ENCODE measurements at regions not wholly inside any gene's neighbourhood (a gene's known extent, or its start where the extent isn't known, plus 50 kb on each side); places are given as distances from the start of the nearest gene placed in this dataset.

GRCh38 chr7:84510505-84510904 is 315.9 kb upstream of the SEMA3A start:
- Histone ChIP-seq H3K9ac (ENCODE audit: low read depth in 1 of 2, low read length in 2 of 2) (no peak overlapping the region), H3K27me3 (ENCODE audit: control insufficient read depth in 2 of 2, insufficient read depth in 2 of 2, low read length in 2 of 2) (no peaks in the 10 kb centered on the region), H3K36me3 (ENCODE audit: control insufficient read depth in 2 of 2, insufficient read depth in 2 of 2, low read length in 2 of 2) (no peaks in the 10 kb centered on the region), H3K27ac (ENCODE audit: low read depth in 2 of 2, low read length in 2 of 2) (no peak overlapping the region), H3K9me3 (ENCODE audit: control insufficient read depth in 2 of 2, low read length in 2 of 2) (no peaks in the 10 kb centered on the region), H3K4me1 (ENCODE audit: control insufficient read depth in 2 of 2, insufficient read depth in 2 of 2, low read length in 2 of 2) (no peaks in the 10 kb centered on the region), H3K4me3 (ENCODE audit: low read length in 2 of 2) (no peak overlapping the region)

GRCh38 chr7:84509522-84509921 is 314.9 kb upstream of the SEMA3A start:
- Histone ChIP-seq H3K4me3 (ENCODE audit: low read length in 2 of 2) (no peak overlapping the region), H3K9ac (ENCODE audit: low read depth in 1 of 2, low read length in 2 of 2) (no peak overlapping the region), H3K27me3 (ENCODE audit: control insufficient read depth in 2 of 2, insufficient read depth in 2 of 2, low read length in 2 of 2) (no peaks in the 10 kb centered on the region), H3K4me1 (ENCODE audit: control insufficient read depth in 2 of 2, insufficient read depth in 2 of 2, low read length in 2 of 2) (no peaks in the 10 kb centered on the region), H3K36me3 (ENCODE audit: control insufficient read depth in 2 of 2, insufficient read depth in 2 of 2, low read length in 2 of 2) (no peaks in the 10 kb centered on the region), H3K9me3 (ENCODE audit: control insufficient read depth in 2 of 2, low read length in 2 of 2) (no peaks in the 10 kb centered on the region), H3K27ac (ENCODE audit: low read depth in 2 of 2, low read length in 2 of 2) (no peak overlapping the region)

- Histone ChIP-seq H3K4me1 (ENCODE audit: control insufficient read depth in 2 of 2, insufficient read depth in 2 of 2, low read length in 2 of 2) (no peaks in the 10 kb centered on the region), H3K27ac (ENCODE audit: low read depth in 2 of 2, low read length in 2 of 2) (no peak overlapping the region)
Measured at GRCh38 chr7:84508606-84509005, 314.0 kb upstream of the SEMA3A start.

GRCh38 chr7:84507529-84507928 is 312.9 kb upstream of the SEMA3A start:
- Histone ChIP-seq H3K36me3 (ENCODE audit: control insufficient read depth in 2 of 2, insufficient read depth in 2 of 2, low read length in 2 of 2) (no peaks in the 10 kb centered on the region), H3K9me3 (ENCODE audit: control insufficient read depth in 2 of 2, low read length in 2 of 2) (no peaks in the 10 kb centered on the region), H3K4me3 (ENCODE audit: low read length in 2 of 2) (no peak overlapping the region), H3K27me3 (ENCODE audit: control insufficient read depth in 2 of 2, insufficient read depth in 2 of 2, low read length in 2 of 2) (no peaks in the 10 kb centered on the region), H3K4me1 (ENCODE audit: control insufficient read depth in 2 of 2, insufficient read depth in 2 of 2, low read length in 2 of 2) (no peaks in the 10 kb centered on the region), H3K27ac (ENCODE audit: low read depth in 2 of 2, low read length in 2 of 2) (no peak overlapping the region), H3K9ac (ENCODE audit: low read depth in 1 of 2, low read length in 2 of 2) (no peak overlapping the region)

More at GRCh38 chr7:84508606-84509005, 314.0 kb upstream of the SEMA3A start:
- Histone ChIP-seq H3K4me3 (ENCODE audit: low read length in 2 of 2) (no peak overlapping the region), H3K36me3 (ENCODE audit: control insufficient read depth in 2 of 2, insufficient read depth in 2 of 2, low read length in 2 of 2) (no peaks in the 10 kb centered on the region), H3K9ac (ENCODE audit: low read depth in 1 of 2, low read length in 2 of 2) (no peak overlapping the region), H3K9me3 (ENCODE audit: control insufficient read depth in 2 of 2, low read length in 2 of 2) (no peaks in the 10 kb centered on the region), H3K27me3 (ENCODE audit: control insufficient read depth in 2 of 2, insufficient read depth in 2 of 2, low read length in 2 of 2) (no peaks in the 10 kb centered on the region)

GRCh38 chr7:84506151-84506550 is 311.6 kb upstream of the SEMA3A start:
- Histone ChIP-seq H3K4me1 (ENCODE audit: control insufficient read depth in 2 of 2, insufficient read depth in 2 of 2, low read length in 2 of 2) (no peaks in the 10 kb centered on the region), H3K9ac (ENCODE audit: low read depth in 1 of 2, low read length in 2 of 2) (no peak overlapping the region), H3K9me3 (ENCODE audit: control insufficient read depth in 2 of 2, low read length in 2 of 2) (no peaks in the 10 kb centered on the region), H3K36me3 (ENCODE audit: control insufficient read depth in 2 of 2, insufficient read depth in 2 of 2, low read length in 2 of 2) (no peaks in the 10 kb centered on the region), H3K27ac (ENCODE audit: low read depth in 2 of 2, low read length in 2 of 2) (no peak overlapping the region), H3K4me3 (ENCODE audit: low read length in 2 of 2) (no peak overlapping the region), H3K27me3 (ENCODE audit: control insufficient read depth in 2 of 2, insufficient read depth in 2 of 2, low read length in 2 of 2) (no peaks in the 10 kb centered on the region)

- Histone ChIP-seq H3K4me1 (ENCODE audit: control insufficient read depth in 2 of 2, insufficient read depth in 2 of 2, low read length in 2 of 2) (no peaks in the 10 kb centered on the region), H3K9me3 (ENCODE audit: control insufficient read depth in 2 of 2, low read length in 2 of 2) (no peaks in the 10 kb centered on the region), H3K9ac (ENCODE audit: low read depth in 1 of 2, low read length in 2 of 2) (no peak overlapping the region), H3K4me3 (ENCODE audit: low read length in 2 of 2) (no peak overlapping the region), H3K36me3 (ENCODE audit: control insufficient read depth in 2 of 2, insufficient read depth in 2 of 2, low read length in 2 of 2) (no peaks in the 10 kb centered on the region), H3K27ac (ENCODE audit: low read depth in 2 of 2, low read length in 2 of 2) (no peak overlapping the region), H3K27me3 (ENCODE audit: control insufficient read depth in 2 of 2, insufficient read depth in 2 of 2, low read length in 2 of 2) (no peaks in the 10 kb centered on the region)
Measured at GRCh38 chr7:84502239-84502638, 307.6 kb upstream of the SEMA3A start.

GRCh38 chr7:84497873-84498272 is 303.3 kb upstream of the SEMA3A start:
- Histone ChIP-seq H3K9ac (ENCODE audit: low read depth in 1 of 2, low read length in 2 of 2) (no peak overlapping the region), H3K27me3 (ENCODE audit: control insufficient read depth in 2 of 2, insufficient read depth in 2 of 2, low read length in 2 of 2) (no peaks in the 10 kb centered on the region), H3K4me3 (ENCODE audit: low read length in 2 of 2) (no peak overlapping the region), H3K27ac (ENCODE audit: low read depth in 2 of 2, low read length in 2 of 2) (no peak overlapping the region), H3K36me3 (ENCODE audit: control insufficient read depth in 2 of 2, insufficient read depth in 2 of 2, low read length in 2 of 2) (no peaks in the 10 kb centered on the region), H3K4me1 (ENCODE audit: control insufficient read depth in 2 of 2, insufficient read depth in 2 of 2, low read length in 2 of 2) (no peaks in the 10 kb centered on the region), H3K9me3 (ENCODE audit: control insufficient read depth in 2 of 2, low read length in 2 of 2) (no peaks in the 10 kb centered on the region)

- Histone ChIP-seq H3K27ac (ENCODE audit: low read depth in 2 of 2, low read length in 2 of 2) (no peak overlapping the region), H3K36me3 (ENCODE audit: control insufficient read depth in 2 of 2, insufficient read depth in 2 of 2, low read length in 2 of 2) (no peaks in the 10 kb centered on the region), H3K9ac (ENCODE audit: low read depth in 1 of 2, low read length in 2 of 2) (no peak overlapping the region), H3K27me3 (ENCODE audit: control insufficient read depth in 2 of 2, insufficient read depth in 2 of 2, low read length in 2 of 2) (no peaks in the 10 kb centered on the region), H3K9me3 (ENCODE audit: control insufficient read depth in 2 of 2, low read length in 2 of 2) (no peaks in the 10 kb centered on the region), H3K4me1 (ENCODE audit: control insufficient read depth in 2 of 2, insufficient read depth in 2 of 2, low read length in 2 of 2) (no peaks in the 10 kb centered on the region), H3K4me3 (ENCODE audit: low read length in 2 of 2) (no peak overlapping the region)
Measured at GRCh38 chr7:84495128-84495527, 300.5 kb upstream of the SEMA3A start.

GRCh38 chr7:84492098-84493034 is 297.8 kb upstream of the SEMA3A start:
- H3K9ac ChIP-seq (ENCODE audit: low read depth in 1 of 2, low read length in 2 of 2): no peak overlapping the region
- H3K9me3 ChIP-seq (ENCODE audit: control insufficient read depth in 2 of 2, low read length in 2 of 2): no peaks in the 10 kb centered on the region
- no peaks in the 10 kb centered on the region for H3K27me3 ChIP-seq (ENCODE audit: control insufficient read depth in 2 of 2, insufficient read depth in 2 of 2, low read length in 2 of 2)
- no peak overlapping the region for H3K27ac ChIP-seq (ENCODE audit: low read depth in 2 of 2, low read length in 2 of 2)
- no peak overlapping the region for H3K4me3 ChIP-seq (ENCODE audit: low read length in 2 of 2)
- no peaks in the 10 kb centered on the region for H3K36me3 ChIP-seq (ENCODE audit: control insufficient read depth in 2 of 2, insufficient read depth in 2 of 2, low read length in 2 of 2)
- H3K4me1 ChIP-seq (ENCODE audit: control insufficient read depth in 2 of 2, insufficient read depth in 2 of 2, low read length in 2 of 2): no peaks in the 10 kb centered on the region

GRCh38 chr7:84490661-84491060 is 296.1 kb upstream of the SEMA3A start:
- Histone ChIP-seq H3K9me3 (ENCODE audit: control insufficient read depth in 2 of 2, low read length in 2 of 2) (no peaks in the 10 kb centered on the region), H3K4me1 (ENCODE audit: control insufficient read depth in 2 of 2, insufficient read depth in 2 of 2, low read length in 2 of 2) (no peaks in the 10 kb centered on the region), H3K9ac (ENCODE audit: low read depth in 1 of 2, low read length in 2 of 2) (no peak overlapping the region), H3K27ac (ENCODE audit: low read depth in 2 of 2, low read length in 2 of 2) (no peak overlapping the region), H3K27me3 (ENCODE audit: control insufficient read depth in 2 of 2, insufficient read depth in 2 of 2, low read length in 2 of 2) (no peaks in the 10 kb centered on the region), H3K4me3 (ENCODE audit: low read length in 2 of 2) (no peak overlapping the region), H3K36me3 (ENCODE audit: control insufficient read depth in 2 of 2, insufficient read depth in 2 of 2, low read length in 2 of 2) (no peaks in the 10 kb centered on the region)
